Fibroblast of skin of right biceps (primary cell): ENCODE measurements at regions not wholly inside any gene's neighbourhood (a gene's known extent, or its start where the extent isn't known, plus 50 kb on each side); places are given as distances from the start of the nearest gene placed in this dataset.

ENCODE experiments used
- DNase-seq: peaks from one replicate; pipeline ENCODE4 v3.0.0-alpha.2; 2013

DNA sequence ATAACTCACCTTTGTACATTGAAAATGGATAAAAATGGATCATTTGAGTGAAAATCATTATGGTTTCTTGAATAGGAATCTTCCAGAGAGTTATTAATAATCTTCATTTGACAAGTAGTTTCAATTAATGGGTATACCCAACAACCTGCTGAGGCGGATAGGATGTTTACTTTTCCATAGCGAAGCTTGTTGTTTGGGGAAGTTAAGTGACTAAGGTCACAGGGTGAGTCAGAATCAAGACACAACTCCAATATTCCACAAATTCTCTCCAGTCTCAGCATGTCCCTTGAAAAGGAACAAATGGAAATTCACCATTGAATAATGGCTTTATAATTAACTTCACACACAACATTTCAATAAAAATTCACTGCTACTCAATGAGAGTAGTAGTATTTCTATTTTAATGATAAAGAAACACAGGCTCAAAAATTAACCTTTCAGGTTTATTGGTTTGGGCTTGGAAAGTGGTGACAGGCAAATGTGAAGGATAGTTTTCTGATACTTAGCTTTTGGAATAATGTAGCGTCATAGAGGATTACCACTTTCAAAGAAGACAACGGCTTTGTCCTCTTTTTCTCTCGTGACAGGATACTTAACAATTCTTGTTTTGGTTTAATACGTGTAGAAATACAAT, 211.3 kb downstream of the GPD2 start:
- no peak for DNase-seq

GRCh38 chr2:156648522-156648921, 212.3 kb downstream of the GPD2 start:
- DNase-seq = no peak

DNA sequence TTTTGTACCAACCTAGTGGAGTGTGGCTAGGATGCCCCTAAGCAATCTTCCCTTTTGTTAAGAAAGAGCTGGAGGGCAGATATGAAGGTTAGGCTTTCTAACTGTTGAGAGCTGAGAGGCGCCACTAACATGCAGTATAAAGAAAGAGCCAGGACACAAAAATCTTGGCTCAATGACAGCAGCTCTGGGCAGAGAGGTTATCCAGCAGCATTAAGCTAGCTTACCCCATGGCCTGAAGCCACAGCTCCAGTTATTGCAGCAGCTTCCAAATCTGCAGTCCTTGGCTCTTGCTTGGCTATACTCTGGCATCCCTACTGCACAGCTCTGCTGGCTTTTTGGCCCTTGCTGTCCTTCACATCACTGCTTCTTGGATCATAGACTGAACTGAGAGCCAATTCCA, 213.4 kb downstream of the GPD2 start:
- DNase-seq = no peak

DNA sequence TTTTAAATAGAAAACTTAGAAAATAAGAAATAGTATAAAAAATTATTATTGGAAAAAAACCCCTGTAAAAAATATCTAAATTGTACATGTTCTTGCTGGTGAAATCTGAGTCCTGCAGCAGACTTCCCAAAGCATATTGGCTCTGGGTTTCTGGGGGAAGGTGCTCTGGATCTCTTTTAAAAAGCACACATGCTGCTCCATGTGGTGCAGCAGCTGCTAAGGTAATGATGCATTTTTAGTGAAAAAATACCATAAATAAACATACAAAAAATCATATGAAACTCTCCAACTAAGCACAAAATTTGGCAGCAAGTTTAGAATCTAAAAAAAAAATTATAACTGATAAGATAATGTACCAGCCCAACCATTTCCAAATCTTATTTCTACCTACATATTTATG, 216.5 kb downstream of the GPD2 start:
- DNase-seq = no peak

DNA sequence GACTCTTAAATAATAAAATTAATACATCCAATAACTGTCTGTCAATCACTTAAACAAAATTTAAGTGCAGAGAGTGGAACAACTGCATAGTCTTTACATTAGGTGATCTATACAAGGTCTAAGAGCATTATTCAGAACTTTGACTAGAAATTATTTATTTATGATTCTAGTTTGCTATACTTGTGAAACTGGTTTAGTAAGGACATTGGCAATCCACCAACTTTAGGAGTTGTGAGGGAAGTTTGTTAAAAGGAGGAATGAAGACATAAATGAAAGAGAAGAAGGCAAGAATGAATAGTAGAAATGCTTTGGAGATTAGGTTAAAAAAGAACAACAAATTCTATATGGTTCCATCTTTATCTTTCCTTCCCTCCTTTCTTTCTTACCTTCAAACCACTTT, 217.5 kb downstream of the GPD2 start:
- no peak for DNase-seq

GRCh38 chr2:156657809-156658208, 221.6 kb downstream of the GPD2 start:
- DNase-seq = no peak

DNA sequence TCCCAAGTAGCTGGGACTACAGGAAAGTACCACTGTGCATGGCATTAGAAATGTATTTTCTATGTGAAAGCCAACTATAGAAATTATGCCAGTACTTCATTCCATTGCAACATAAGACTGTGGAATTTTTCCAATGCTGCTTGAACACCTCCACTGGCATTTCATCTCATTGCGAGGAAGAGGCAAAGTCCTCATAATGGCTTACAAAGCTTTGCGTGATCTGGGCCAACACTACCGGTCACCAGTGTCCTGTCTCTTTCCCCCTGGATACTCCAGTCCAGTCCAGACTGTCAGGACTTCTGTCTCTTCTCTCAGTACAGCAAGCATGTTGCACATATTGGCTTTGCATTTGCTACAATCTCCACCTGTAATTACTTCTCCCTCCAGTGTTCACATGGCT, 223.5 kb downstream of the GPD2 start:
- DNase-seq = no peak

DNA sequence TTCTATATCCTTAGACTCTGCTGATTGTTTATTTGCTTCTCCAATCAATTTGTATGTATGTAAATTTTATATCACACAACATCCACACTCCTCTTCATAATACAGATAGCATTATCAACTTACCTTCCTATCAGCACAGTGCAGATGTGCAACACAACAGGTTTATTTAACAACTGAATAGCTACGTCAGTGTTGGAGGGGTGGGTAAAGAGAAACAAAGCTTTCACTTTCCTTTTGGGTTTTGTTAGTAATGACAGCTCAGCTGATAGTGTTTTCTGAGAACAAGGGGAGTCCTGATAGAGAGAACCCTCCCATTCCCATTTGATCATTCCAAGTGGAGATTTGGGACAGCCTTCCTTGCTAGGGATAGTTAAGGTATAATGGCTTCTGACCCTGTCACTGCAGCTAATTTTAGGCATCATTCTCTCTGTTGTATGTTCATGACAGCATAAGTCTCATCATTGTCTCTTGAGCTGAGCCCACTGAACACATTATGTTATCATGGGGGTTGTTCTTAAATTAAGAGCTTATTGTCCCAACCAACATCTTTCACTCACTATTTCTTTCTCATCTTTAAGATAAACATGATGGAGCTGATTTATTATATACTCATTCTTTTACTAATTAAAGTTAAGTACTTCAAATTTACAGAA, 227.7 kb downstream of the GPD2 start:
- DNase-seq = no peak

DNA sequence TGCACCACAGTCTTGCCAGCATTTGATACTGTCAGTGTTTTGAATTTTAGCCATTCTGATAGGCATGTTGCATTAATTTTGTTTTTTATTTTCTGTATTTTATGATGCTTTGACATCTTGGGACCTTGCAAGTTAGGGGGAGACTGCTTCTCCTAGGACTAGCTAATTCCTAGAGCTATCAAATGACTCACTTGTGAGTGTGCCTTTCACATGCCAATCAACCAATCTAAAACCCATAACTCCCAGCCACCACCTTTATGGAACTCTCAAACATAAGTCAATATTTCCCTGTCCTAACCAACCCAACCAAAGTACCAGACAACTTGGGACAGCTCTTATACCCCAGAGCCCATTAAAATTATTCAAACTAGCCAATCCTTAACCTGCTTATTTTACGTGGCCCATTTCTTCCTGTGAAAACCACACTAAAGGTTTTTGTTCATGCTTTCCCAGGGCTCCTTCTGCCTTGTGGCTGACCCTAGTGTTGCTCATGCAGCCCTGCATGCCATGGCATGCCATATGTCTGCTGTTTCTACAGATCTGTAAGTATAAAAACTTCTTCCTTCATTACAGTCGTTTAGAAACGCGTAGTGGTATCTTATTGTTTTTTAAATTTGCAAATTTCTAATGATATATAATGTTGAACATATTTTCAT, 230.1 kb downstream of the GPD2 start:
- no peak for DNase-seq

GRCh38 chr2:156670104-156670503, 233.9 kb downstream of the GPD2 start:
- no peak for DNase-seq

DNA sequence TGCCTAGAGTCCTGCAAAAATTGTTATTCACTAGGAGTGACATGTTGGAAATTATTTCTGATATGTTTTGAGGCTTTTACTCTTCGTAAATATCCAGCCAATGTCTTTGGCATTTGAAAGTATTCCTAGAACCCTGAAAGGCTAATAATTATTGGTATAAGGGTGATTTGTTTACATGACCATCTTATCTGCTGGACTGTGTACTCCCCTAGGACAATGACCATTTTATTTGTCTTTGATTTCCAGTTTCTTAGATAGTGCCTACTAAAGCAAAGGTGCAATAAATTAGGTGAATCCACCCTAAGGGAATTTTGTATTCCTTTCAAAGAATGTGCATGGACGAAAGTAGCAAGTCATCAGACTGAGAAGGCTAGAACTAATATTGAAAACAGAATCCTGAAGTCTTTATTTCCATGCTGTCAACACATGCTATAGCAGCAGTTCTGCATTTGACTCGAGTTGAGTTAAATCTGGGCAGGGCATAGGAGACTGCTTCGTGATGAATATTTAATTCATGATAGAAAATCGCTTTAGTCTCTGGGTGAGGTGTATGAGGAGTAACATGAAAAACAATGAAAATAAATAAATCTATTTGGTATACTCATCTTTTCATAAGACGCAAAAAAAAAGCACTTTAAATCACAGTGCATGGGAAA, 235.7 kb downstream of the GPD2 start:
- DNase-seq = no peak

GRCh38 chr2:156672556-156673332, 236.6 kb downstream of the GPD2 start:
- no peak for DNase-seq

DNA sequence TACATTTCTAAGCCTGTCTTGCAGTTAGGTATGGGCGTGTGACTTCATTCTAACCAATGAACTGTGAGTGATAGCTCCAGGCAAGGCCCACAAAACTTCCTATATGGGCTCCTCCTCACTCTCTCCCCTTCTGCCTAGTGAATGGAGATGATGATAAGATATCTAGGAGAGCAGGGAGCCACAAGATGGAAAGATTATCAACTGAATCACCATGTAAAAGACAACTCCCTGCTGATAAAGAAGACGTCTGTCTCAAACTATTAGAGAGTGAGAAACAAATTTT, 237.1 kb downstream of the GPD2 start:
- DNase-seq = no peak

DNA sequence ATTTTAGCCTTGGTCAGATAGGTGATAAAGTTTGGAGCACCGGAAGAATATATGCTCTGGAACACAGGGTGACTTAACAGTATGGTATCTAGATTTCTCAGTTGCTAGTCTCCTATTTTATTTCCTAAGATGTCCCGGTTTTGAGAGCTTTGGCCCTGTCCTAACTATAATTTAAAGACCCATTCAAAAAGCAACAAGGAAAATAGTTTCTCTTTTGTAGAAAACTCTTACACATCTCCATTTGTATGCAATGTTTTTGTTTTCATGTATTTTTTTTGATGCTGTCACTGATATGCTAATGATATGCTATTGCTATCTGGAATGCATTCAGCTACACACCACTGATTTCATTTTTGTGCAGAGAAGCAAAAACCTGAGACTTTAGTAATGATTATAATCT, 237.8 kb downstream of the GPD2 start:
- no peak for DNase-seq

- DNase-seq = no peak
These were observed 239.7 kb downstream of the GPD2 start for GRCh38 chr2:156675896-156676295.

GRCh38 chr2:156679820-156680219, 243.6 kb downstream of the GPD2 start:
- DNase-seq = no peak

- no peak for DNase-seq
These were observed 244.1 kb downstream of the GPD2 start for GRCh38 chr2:156680266-156680665.

DNA sequence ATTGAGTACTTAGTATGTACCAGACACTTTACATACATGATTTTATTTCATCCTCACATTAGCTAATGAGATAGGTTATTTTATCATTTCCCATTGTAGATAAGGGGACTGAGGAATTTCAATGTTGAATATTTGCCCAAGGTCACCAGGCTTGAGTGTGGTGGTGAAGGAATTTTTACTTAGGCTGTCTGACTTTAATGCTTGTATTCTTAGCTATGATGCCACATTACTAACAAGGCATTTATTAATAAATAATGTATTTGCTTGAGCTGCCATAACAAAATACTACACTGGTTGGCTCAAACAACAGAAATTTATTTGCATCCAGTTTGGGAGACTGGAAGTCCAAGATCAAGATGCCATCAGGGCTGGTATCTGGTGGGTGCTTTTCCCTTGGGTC, 250.9 kb downstream of the GPD2 start:
- DNase-seq = no peak

- DNase-seq = peak; percentile 1
These were observed 251.5 kb downstream of the GPD2 start for GRCh38 chr2:156687715-156688114.

- no peak for DNase-seq
These were observed 253.8 kb downstream of the GPD2 start for GRCh38 chr2:156689939-156690338.

DNA sequence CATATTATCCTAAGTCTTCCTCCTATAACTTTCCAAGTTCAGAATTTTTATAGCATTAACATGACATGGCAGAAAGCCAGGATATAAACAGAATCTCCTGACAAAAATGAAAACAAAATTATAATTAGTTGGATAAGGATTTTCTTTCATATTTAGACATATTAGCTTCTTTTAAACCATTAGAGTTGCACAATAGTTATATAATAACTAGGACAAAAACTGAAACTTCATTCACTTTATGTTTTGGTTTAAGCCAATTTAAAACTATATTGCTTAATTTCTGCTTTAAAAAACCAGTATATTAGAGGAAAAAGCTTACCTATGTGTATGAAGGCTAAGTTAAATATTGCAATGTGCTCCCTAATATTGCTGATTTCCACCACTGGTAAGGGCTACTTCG, 254.8 kb downstream of the GPD2 start:
- no peak for DNase-seq

- DNase-seq = no peak
These were observed 258.8 kb downstream of the GPD2 start for GRCh38 chr2:156695020-156695419.

- no peak for DNase-seq
These were observed 259.4 kb downstream of the GPD2 start for GRCh38 chr2:156695595-156695994.

- no peak for DNase-seq
These were observed 261.7 kb downstream of the GPD2 start for GRCh38 chr2:156697906-156698305.
